ENCODE measurements at regions not wholly inside any gene's neighbourhood (a gene's known extent, or its start where the extent isn't known, plus 50 kb on each side); places are given as distances from the start of the nearest gene placed in this dataset.

DNA sequence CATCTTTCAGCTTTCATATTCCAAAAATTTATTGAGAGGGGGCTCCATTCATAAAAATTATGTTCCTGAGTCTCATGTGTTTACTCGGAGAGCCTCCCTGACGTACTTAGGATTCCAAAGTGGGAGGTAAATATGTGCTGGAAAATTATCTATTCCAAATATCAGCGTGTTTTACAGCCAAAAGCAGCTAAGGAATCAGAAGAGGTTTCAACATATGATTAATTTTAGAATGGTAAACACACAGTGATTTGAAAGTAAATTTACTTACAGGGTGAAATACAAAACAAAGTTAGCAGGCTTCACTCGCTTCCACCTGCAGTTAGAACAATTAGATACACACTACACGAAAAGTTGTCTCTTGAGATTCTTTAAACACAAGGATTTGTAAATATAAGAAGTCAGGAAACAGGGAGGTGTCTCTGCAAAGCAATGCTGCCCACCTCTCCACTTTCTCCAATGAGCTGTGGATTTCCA is 313.8 kb upstream of the NBEA start:
- TF ChIP-seq, protein P1, sequence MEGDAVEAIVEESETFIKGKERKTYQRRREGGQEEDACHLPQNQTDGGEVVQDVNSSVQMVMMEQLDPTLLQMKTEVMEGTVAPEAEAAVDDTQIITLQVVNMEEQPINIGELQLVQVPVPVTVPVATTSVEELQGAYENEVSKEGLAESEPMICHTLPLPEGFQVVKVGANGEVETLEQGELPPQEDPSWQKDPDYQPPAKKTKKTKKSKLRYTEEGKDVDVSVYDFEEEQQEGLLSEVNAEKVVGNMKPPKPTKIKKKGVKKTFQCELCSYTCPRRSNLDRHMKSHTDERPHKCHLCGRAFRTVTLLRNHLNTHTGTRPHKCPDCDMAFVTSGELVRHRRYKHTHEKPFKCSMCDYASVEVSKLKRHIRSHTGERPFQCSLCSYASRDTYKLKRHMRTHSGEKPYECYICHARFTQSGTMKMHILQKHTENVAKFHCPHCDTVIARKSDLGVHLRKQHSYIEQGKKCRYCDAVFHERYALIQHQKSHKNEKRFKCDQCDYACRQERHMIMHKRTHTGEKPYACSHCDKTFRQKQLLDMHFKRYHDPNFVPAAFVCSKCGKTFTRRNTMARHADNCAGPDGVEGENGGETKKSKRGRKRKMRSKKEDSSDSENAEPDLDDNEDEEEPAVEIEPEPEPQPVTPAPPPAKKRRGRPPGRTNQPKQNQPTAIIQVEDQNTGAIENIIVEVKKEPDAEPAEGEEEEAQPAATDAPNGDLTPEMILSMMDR (IDR thresholded peaks at IDR 0.05; ENCODE audit: borderline replicate concordance, extremely low read depth, low read length, poor library complexity, severe bottlenecking), result no peak
- TF ChIP-seq EZH2 (IDR thresholded peaks at IDR 0.05; ENCODE audit: borderline replicate concordance, low read depth, low read length, severe bottlenecking), result no peak

Measured in DND-41 (cell line).